ENCODE measurements at regions not wholly inside any gene's neighbourhood (a gene's known extent, or its start where the extent isn't known, plus 50 kb on each side); places are given as distances from the start of the nearest gene placed in this dataset.

DNA sequence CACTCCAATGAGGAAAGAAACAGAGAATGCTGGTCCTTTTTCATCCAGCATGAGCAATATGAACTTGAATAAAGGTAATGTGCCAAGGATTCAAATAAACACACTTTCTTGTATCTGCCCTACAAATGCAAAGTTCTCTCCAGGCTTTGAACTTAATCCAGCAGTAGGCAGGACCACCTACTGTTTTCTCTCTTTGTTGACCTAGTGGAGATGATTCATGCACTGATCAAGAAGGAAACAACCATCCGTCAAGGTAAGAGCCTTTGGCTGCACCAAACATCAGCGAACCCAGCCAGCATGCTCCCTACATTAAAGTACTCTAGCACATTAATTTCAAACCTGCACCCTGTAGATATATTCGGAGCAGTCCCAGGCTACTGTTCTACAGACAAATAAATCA, 489.3 kb downstream of the GALC start:
- no peak for DNase-seq

DNA sequence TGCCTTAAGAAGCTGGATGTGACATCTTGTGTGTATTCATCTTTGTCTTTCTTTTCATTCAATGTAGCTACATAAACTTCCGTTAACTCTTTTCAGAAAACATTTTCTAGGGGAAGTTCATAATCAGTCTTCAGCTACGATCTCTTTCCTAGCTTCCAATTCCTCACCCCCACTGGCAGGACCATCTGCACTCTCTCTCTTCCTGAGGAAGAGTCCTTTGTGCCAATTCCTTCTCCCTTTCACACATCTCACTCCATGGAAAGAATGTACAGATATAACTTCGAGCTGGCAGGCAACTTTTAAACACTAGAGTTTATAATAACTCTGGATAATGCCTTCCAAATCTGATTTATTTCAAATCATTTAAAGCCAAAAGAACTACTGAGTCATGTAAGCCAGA, 495.7 kb downstream of the GALC start:
- no peak for DNase-seq

DNA sequence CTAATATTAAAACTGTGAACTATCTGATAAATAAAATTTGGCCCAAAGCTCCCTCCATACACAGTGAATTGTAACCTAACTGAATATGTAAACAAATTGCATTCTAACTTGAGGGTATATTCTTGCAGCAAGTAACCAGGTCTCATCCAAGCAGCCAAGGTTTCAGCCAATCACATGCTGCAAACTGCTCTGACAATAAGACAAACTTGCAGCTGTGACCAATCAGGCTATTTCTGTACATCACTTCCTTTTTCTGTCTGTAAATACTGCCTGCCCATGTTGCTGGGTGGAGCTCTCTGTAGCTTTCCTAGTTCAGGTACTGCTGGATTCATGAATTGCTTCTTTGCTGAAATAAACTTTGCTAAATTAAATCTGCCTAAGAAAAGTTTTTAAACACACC, 499.0 kb downstream of the GALC start:
- no peak for DNase-seq

- no peak for DNase-seq
Observed at GRCh38 chr14:87492561-87492960, 500.4 kb downstream of the GALC start.

GRCh38 chr14:87491816-87492215, 501.2 kb downstream of the GALC start:
- no peak for DNase-seq

DNA sequence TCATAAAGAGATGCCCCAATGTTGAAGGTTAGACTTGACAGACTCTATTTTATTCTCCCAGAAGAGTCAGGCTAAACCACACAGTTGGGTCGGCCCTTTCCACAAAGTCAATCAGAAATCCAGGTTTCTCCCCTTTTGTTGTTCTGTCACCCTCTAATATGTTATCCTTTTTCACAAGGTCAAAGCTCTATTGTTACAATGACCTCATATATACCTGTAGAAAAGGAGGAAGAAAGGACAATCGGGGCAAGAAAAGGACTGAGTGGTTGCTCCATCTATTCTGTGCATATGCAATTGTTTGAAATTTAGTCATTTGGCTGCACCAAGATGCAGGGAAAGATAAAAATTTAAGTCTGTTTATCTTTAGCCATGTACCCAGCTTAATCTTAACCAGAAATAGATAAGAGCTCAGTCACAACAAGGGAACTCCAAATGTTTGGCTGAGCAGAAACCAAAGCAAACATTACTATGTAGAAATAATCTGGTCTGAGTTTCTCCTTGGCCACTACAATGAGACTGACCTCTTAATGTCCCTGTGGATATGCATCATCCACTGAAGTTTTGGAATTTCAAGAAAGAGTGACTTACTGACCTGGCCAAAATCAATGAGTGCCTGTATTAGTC, 503.7 kb downstream of the GALC start:
- DNase-seq: no peak

GRCh38 chr14:87483271-87484260, 509.4 kb downstream of the GALC start:
- DNase-seq: no peak

- no peak for DNase-seq
Observed at GRCh38 chr14:87468531-87468930, 524.5 kb downstream of the GALC start.

- DNase-seq: no peak
Observed at GRCh38 chr14:87467578-87467977, 525.4 kb downstream of the GALC start.

- no peak for DNase-seq
Observed at GRCh38 chr14:87465770-87466169, 527.2 kb downstream of the GALC start.

GRCh38 chr14:87461704-87462103, 531.3 kb downstream of the GALC start:
- no peak for DNase-seq

DNA sequence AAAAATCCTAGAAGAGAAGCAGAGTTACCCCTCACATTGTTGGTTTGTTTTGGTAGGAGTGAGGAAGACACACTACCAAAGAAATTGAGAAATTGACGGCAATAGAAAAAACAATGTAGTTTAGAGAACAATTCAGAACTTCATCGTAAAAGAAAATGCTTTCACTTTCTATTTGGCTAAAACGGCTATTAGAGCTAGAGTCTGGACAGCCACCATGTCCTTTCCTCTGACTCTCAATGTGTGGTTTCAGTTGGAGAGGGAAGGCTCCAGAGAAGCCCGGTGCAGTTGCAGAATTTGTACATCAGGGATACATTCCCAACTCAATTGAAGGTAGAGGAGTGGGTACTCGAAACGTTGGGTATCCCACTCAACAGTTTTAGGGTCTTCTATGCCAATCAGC, 535.3 kb downstream of the GALC start:
- DNase-seq: no peak

DNA sequence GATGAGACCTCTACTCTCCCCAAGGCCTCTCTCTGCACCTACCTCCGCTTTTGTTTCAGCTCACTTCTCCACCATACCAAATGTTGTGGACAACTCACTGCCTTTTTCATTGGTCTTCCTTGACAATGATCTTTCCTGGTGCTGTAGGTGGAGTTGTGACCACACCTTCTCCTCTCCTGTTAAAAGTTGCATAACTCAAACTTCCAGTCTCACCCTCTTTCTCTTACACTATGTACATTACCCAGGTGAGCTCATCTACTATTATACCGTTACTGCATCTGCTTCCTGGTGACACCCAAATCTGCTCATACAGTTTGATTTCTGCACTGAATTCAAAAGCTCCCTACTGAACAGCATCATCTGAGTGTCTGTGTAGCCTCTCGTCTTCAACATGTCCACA, 542.8 kb downstream of the GALC start:
- DNase-seq: no peak

- no peak for DNase-seq
Observed at GRCh38 chr14:87449016-87449415, 544.0 kb downstream of the GALC start.

- DNase-seq: no peak
Observed at GRCh38 chr14:87443787-87444186, 549.2 kb downstream of the GALC start.

DNA sequence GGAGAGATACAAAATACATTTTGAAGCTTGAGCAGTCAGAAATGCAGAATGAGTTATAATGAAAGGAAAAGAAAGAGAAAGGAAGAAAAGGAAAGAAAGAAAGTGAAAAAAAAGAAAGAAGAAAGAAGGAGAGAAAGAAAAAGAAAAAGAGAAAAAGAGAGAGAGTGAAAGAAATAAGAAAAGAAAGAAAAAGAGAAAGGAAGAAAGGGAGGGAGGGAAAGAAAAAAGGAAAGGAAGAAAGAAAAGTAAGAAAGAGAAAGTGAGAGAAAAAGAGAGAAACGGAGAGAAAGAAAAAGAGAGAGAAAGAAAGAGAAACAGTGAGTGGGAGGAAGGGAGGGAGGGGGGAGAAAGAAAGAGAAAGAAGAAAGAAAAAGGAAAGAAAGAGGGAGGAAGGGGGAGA, 549.9 kb downstream of the GALC start:
- no peak for DNase-seq

- no peak for DNase-seq
Observed at GRCh38 chr14:87437158-87437557, 555.8 kb downstream of the GALC start.

DNA sequence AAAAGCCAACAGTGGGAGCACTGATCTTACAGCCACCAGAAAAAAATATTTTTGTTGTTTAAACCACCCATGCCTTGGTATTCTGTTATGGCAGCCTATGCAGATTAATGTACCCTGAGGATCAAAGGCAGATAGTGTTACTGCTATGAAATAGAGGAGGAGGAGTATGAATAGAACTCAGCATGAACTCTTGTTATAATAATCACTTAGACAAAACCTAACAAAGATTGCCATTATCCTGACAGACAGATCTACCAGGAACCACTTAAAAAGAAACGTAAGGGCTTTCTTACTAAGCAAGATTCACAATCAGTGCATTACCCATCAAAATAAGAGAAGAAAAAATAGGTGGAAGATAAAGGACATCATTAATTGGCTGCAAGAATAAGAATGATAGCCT, 558.3 kb downstream of the GALC start:
- no peak for DNase-seq

DNA sequence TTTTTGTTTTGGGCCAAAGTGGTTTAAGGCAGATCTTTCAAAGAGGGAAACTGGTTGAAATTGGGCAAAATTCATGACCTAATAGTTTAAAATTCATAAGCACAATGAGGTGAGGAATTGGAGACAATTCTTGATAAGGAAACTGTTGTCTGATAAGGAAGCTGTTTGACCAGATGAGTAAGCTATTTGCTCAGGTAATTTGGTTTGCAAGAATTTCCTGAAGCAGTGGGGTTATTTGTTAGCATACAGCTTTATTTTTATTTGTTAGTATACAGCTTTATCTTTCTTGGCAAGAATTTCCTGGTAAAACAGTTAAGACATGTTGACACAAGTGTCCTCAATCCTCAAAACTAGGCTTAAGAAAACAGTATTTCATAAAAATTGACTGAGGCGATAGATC, 559.0 kb downstream of the GALC start:
- DNase-seq: no peak

GRCh38 chr14:87432698-87433097, 560.3 kb downstream of the GALC start:
- DNase-seq: no peak

DNA sequence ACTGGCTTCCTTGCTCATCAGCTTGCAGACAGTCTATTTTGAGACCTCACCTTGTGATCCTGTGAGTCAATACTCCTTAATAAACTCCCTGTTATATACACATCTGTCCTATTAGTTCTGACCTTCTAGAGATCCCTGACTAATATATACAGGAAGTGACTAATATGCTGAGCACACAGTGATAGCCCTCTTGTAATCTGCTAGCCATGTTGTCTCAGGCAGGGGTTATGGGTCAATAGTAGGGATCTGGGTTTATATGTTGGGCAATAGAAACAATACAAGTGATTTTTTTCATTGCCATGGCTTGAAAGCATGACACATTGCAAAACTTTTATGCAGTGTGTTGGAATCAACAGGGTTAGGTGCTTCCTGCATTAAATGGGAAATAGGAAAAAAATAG, 562.2 kb downstream of the GALC start:
- no peak for DNase-seq

- DNase-seq: no peak
Observed at GRCh38 chr14:87430214-87430613, 562.8 kb downstream of the GALC start.

DNA sequence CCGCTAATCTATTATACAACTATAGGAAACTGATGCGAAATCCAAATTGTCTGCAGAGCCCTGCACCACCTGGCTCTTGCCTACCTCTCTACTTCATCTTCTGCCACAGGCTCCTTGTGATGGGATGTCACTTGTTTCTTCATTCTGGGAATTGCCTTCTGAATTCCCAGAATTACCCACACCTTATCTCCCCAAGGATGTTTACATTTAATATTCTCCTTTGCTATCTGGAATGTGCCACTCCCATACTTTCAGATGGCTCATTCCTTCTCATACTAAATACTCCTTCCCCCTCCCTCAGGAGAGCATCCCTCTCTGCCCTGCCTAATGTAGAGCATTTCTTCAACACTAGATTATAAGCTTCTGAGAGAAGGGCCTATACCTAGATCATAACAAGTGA, 573.1 kb downstream of the GALC start:
- no peak for DNase-seq

- no peak for DNase-seq
Observed at GRCh38 chr14:87411370-87411769, 581.6 kb downstream of the GALC start.

Data from CD4-positive, alpha-beta T cell treated with Interferon alpha-2 for 1 hour (primary cell).